WTC11 (cell line): ENCODE measurements at regions not wholly inside any gene's neighbourhood (a gene's known extent, or its start where the extent isn't known, plus 50 kb on each side); places are given as distances from the start of the nearest gene placed in this dataset.

Experiments used
- ATAC-seq: fragments of 200-7000 bp; cut with Tn5 transposase; 2 replicates; pipeline ENCODE4 v1.10.0; 2021; ENCODE audit warnings: mild to moderate bottlenecking, moderate library complexity
- CTCF ChIA-PET: fragments of 300-600 bp; sonication (Branson Sonifier 250); formaldehyde crosslinking; loops from one replicate; lab custom pipeline; 2021; ENCODE audit warnings: antibody characterized with exemption; lab: Charles Lee
- POLR2A ChIA-PET: fragments of 350-600 bp; sonication (Branson Sonifier 250); formaldehyde crosslinking; loops from one replicate; lab custom pipeline; 2021; ENCODE audit warnings: antibody characterized with exemption; lab: Charles Lee
- DNase-seq: peaks from one replicate; pipeline ENCODE4 v3.0.0; 2021; ENCODE audit warnings: low spot score
- H3K27ac Mint-ChIP-seq: 2 replicates; pipeline ENCODE4 v1.8.0; 2021; ENCODE audit warnings: mixed read lengths
- H3K27me3 Mint-ChIP-seq: 2 replicates; pipeline ENCODE4 v1.8.0; 2021; ENCODE audit warnings: low read depth, mild to moderate bottlenecking, moderate library complexity, mixed read lengths
- H3K36me3 Mint-ChIP-seq: 2 replicates; pipeline ENCODE4 v1.8.0; 2021; ENCODE audit warnings: mixed read lengths
- H3K4me1 Mint-ChIP-seq: 2 replicates; pipeline ENCODE4 v1.8.0; 2022; ENCODE audit warnings: mixed read lengths
- H3K4me3 Mint-ChIP-seq: 2 replicates; pipeline ENCODE4 v1.8.0; 2021; ENCODE audit warnings: mild to moderate bottlenecking, moderate library complexity, mixed read lengths
- H3K9me3 Mint-ChIP-seq: 2 replicates; pipeline ENCODE4 v1.8.0; 2021; ENCODE audit warnings: mixed read lengths
- EMX1 ChIP-seq: fragments of 250-450 bp; sonication (Bioruptor Pico); IDR thresholded peaks from 2 replicates; pipeline ENCODE4 v1.8.0; 2021; ENCODE audit warnings: mild to moderate bottlenecking
- ESRRA ChIP-seq: sonication (generic); formaldehyde crosslinking; IDR thresholded peaks from 2 replicates; pipeline ENCODE4 v1.8.1; 2022; ENCODE audit warnings: mild to moderate bottlenecking, missing genetic modification reagents, borderline replicate concordance
- FOXJ3 ChIP-seq: sonication (generic); formaldehyde crosslinking; IDR thresholded peaks from 2 replicates; pipeline ENCODE4 v1.9.0; 2021; ENCODE audit warnings: missing genetic modification reagents, mild to moderate bottlenecking, borderline replicate concordance
- FOXK1 ChIP-seq: sonication (generic); formaldehyde crosslinking; IDR thresholded peaks from 2 replicates; pipeline ENCODE4 v1.8.0; 2022; ENCODE audit warnings: mild to moderate bottlenecking, moderate library complexity, missing genetic modification reagents
- GABPB1 ChIP-seq: sonication (generic); formaldehyde crosslinking; IDR thresholded peaks from 2 replicates; pipeline ENCODE4 v1.8.1; 2023; ENCODE audit warnings: mild to moderate bottlenecking, missing genetic modification reagents
- HMGA2 ChIP-seq: fragments of 250-450 bp; sonication (Bioruptor Pico); IDR thresholded peaks from 2 replicates; pipeline ENCODE4 v1.4.0; 2021; ENCODE audit warnings: mild to moderate bottlenecking, moderate library complexity
- IRF2 ChIP-seq: sonication (generic); formaldehyde crosslinking; IDR thresholded peaks from 2 replicates; pipeline ENCODE4 v1.8.0; 2022; ENCODE audit warnings: low read depth, missing genetic modification reagents, borderline replicate concordance
- JUN ChIP-seq: sonication (generic); formaldehyde crosslinking; IDR thresholded peaks from 2 replicates; pipeline ENCODE4 v1.8.0; 2023; ENCODE audit warnings: mild to moderate bottlenecking, missing genetic modification reagents
- KAT7 ChIP-seq: sonication (generic); formaldehyde crosslinking; IDR thresholded peaks from 2 replicates; pipeline ENCODE4 v1.8.1; 2023; ENCODE audit warnings: missing genetic modification reagents, mild to moderate bottlenecking, borderline replicate concordance
- MXD4 ChIP-seq: fragments of 250-450 bp; sonication (Bioruptor Pico); IDR thresholded peaks from 2 replicates; pipeline ENCODE4 v1.8.0; 2021; ENCODE audit warnings: mild to moderate bottlenecking, moderate library complexity, borderline replicate concordance
- NFATC4 ChIP-seq: fragments of 250-450 bp; sonication (Bioruptor Pico); IDR thresholded peaks from 2 replicates; pipeline ENCODE4 v1.9.0; 2021; ENCODE audit warnings: mild to moderate bottlenecking
- OVOL2 ChIP-seq: fragments of 250-450 bp; sonication (Bioruptor Pico); IDR thresholded peaks from 2 replicates; pipeline ENCODE4 v1.9.0; 2021; ENCODE audit warnings: mild to moderate bottlenecking, borderline replicate concordance
- PRRX2 ChIP-seq: fragments of 250-450 bp; sonication (Bioruptor Pico); IDR thresholded peaks from 2 replicates; pipeline ENCODE4 v1.8.0; 2021; ENCODE audit warnings: mild to moderate bottlenecking
- TEAD1 ChIP-seq: sonication (generic); formaldehyde crosslinking; IDR thresholded peaks from 2 replicates; pipeline ENCODE4 v1.8.0; 2022; ENCODE audit warnings: mild to moderate bottlenecking, missing genetic modification reagents
- ZNF121 ChIP-seq: sonication (generic); formaldehyde crosslinking; IDR thresholded peaks from 2 replicates; pipeline ENCODE4 v1.8.0; 2023; ENCODE audit warnings: missing genetic modification reagents
- ZNF219 ChIP-seq: sonication (generic); formaldehyde crosslinking; IDR thresholded peaks from 2 replicates; pipeline ENCODE4 v1.8.0; 2023; ENCODE audit warnings: missing genetic modification reagents, mild to moderate bottlenecking, borderline replicate concordance
- TF ChIP-seq, protein P1 (sequence below): sonication (generic); formaldehyde crosslinking; IDR thresholded peaks from 2 replicates; pipeline ENCODE4 v1.8.1; 2023; ENCODE audit warnings: mild to moderate bottlenecking, missing genetic modification reagents, moderate library complexity
- TF ChIP-seq, protein P2 (sequence below): sonication (generic); formaldehyde crosslinking; IDR thresholded peaks from 2 replicates; pipeline ENCODE4 v1.8.1; 2022; ENCODE audit warnings: mild to moderate bottlenecking, moderate library complexity, missing genetic modification reagents
- TF ChIP-seq, protein P3 (sequence below): sonication (generic); formaldehyde crosslinking; IDR thresholded peaks from 2 replicates; pipeline ENCODE4 v1.8.1; 2023; ENCODE audit warnings: mild to moderate bottlenecking, missing genetic modification reagents
- TF ChIP-seq, protein P4 (sequence below): sonication (generic); formaldehyde crosslinking; IDR thresholded peaks from 2 replicates; pipeline ENCODE4 v1.8.0; 2022; ENCODE audit warnings: mild to moderate bottlenecking, missing genetic modification reagents
- TF ChIP-seq, protein P5 (sequence below): sonication (generic); formaldehyde crosslinking; conservative IDR thresholded peaks from 2 replicates; pipeline ENCODE4 v1.8.1; 2023; ENCODE audit warnings: mild to moderate bottlenecking, low read depth, missing genetic modification reagents, moderate library complexity
- TF ChIP-seq, protein P6 (sequence below): sonication (generic); formaldehyde crosslinking; conservative IDR thresholded peaks from 2 replicates; pipeline ENCODE4 v1.8.1; 2022; ENCODE audit warnings: mild to moderate bottlenecking, missing genetic modification reagents
- TF ChIP-seq, protein P7 (sequence below): sonication (generic); formaldehyde crosslinking; IDR thresholded peaks from 2 replicates; pipeline ENCODE4 v1.8.1; 2022; ENCODE audit warnings: low read depth, missing genetic modification reagents, borderline replicate concordance
- TF ChIP-seq, protein P8 (sequence below): sonication (generic); formaldehyde crosslinking; IDR thresholded peaks from 2 replicates; pipeline ENCODE4 v1.8.1; 2022; ENCODE audit warnings: mild to moderate bottlenecking, missing genetic modification reagents, moderate library complexity, borderline replicate concordance

DNA sequence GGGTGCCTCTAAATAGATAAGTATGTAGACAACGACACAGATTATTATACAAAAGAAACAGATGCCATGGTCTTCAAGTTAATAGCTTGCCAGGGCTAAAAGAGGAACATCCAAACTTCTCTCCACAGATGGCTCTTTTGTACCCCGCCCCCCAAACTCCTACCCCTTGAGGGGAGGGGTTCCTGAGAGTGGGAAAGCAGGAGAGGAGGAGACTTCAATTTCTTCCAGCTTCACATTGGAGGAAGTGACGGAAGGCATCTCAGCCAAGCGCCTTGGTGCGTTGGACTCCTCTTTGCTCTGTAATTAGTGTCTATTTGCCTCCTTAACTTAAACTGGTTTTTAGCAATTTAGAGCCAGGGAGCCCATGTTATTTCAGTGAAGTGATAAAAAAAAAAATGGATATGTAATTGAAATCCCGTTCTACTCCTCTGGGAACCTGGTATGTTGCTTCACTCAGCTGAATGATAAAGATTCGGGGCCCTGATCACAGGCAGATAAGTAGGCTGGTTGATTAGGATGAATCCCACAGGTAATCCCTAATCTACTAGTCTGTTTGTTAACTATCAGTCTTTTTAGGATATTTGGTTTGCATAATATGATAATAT lies 580.9 kb upstream of the CADM1 start:
- H3K4me1 Mint-ChIP-seq: peaks cover 24% of the 10 kb centered on the region
- CTCF ChIA-PET: interaction anchor here (0.8 to 1.8 kb wide), 3 partner anchors 13 to 131 kb away, joined by 3 to 7 read pairs (median 3); no protein-coding TSS in a partner anchor
- peaks cover 6% of the 10 kb centered on the region for H3K9me3 Mint-ChIP-seq
- no peak for DNase-seq
- TF ChIP-seq FOXJ3 (CRISPR knock-in tag) (no peak), TEAD1 (CRISPR knock-in tag) (no peak), EMX1 (CRISPR knock-in tag) (no peak), MXD4 (CRISPR knock-in tag) (no peak), PRRX2 (CRISPR knock-in tag) (no peak), JUN (CRISPR knock-in tag) (no peak), ESRRA (no peak)
- TF ChIP-seq, protein P1, sequence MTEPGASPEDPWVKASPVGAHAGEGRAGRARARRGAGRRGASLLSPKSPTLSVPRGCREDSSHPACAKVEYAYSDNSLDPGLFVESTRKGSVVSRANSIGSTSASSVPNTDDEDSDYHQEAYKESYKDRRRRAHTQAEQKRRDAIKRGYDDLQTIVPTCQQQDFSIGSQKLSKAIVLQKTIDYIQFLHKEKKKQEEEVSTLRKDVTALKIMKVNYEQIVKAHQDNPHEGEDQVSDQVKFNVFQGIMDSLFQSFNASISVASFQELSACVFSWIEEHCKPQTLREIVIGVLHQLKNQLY (CRISPR knock-in tag): no peak
- TF ChIP-seq, all 79 proteins: peak for 0
- Mint-ChIP-seq H3K27ac (no peak overlapping the region), H3K4me3 (no peak overlapping the region), H3K27me3 (peaks cover 8% of the 10 kb centered on the region; the same call in 1 of the 2 replicates), H3K36me3 (no peaks in the 10 kb centered on the region)
- POLR2A ChIA-PET: no interaction called here
- ATAC-seq: no peak

DNA sequence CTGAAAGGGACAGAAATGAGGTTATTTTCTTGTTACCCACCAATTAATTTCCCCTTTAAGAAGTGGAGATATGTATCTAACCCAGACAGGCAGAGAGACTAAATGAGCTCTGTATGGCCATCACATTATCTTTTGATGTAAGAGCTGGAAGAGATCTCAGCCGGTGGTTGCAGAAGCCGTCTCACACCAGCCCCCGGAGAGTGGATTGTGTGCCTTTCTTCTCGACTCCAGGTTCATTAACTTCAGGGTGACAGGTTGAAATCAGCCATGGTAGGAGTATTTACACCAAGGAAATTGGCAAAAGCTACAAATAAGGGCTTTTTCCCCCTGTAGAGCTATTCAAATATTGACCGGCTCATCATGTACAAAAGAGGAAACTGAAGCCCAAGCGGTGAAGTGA lies 580.3 kb upstream of the CADM1 start:
- H3K27ac Mint-ChIP-seq: no peak overlapping the region
- peaks cover 13% of the 10 kb centered on the region for H3K9me3 Mint-ChIP-seq
- POLR2A ChIA-PET: no interaction called here
- CTCF ChIA-PET: interaction anchor here (1.8 kb wide), 1 partner anchor 12 kb away, joined by 7 read pairs; no protein-coding TSS in a partner anchor
- H3K4me3 Mint-ChIP-seq: no peak overlapping the region
- H3K36me3 Mint-ChIP-seq: no peaks in the 10 kb centered on the region
- TF ChIP-seq KAT7 (CRISPR knock-in tag) (no peak), NFATC4 (no peak), ZNF121 (no peak), IRF2 (no peak), TEAD1 (CRISPR knock-in tag) (no peak), ZNF219 (CRISPR knock-in tag) (no peak), OVOL2 (CRISPR knock-in tag) (no peak), HMGA2 (CRISPR knock-in tag) (no peak), FOXK1 (CRISPR knock-in tag) (no peak), GABPB1 (CRISPR knock-in tag) (no peak)
- TF ChIP-seq, protein P2, sequence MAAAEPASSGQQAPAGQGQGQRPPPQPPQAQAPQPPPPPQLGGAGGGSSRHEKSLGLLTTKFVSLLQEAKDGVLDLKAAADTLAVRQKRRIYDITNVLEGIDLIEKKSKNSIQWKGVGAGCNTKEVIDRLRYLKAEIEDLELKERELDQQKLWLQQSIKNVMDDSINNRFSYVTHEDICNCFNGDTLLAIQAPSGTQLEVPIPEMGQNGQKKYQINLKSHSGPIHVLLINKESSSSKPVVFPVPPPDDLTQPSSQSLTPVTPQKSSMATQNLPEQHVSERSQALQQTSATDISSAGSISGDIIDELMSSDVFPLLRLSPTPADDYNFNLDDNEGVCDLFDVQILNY (CRISPR knock-in tag): no peak
- TF ChIP-seq, protein P3, sequence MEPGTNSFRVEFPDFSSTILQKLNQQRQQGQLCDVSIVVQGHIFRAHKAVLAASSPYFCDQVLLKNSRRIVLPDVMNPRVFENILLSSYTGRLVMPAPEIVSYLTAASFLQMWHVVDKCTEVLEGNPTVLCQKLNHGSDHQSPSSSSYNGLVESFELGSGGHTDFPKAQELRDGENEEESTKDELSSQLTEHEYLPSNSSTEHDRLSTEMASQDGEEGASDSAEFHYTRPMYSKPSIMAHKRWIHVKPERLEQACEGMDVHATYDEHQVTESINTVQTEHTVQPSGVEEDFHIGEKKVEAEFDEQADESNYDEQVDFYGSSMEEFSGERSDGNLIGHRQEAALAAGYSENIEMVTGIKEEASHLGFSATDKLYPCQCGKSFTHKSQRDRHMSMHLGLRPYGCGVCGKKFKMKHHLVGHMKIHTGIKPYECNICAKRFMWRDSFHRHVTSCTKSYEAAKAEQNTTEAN (CRISPR knock-in tag): no peak
- TF ChIP-seq, protein P1 (CRISPR knock-in tag): no peak
- TF ChIP-seq, protein P4, sequence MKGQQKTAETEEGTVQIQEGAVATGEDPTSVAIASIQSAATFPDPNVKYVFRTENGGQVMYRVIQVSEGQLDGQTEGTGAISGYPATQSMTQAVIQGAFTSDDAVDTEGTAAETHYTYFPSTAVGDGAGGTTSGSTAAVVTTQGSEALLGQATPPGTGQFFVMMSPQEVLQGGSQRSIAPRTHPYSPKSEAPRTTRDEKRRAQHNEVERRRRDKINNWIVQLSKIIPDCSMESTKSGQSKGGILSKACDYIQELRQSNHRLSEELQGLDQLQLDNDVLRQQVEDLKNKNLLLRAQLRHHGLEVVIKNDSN: no peak
- TF ChIP-seq, protein P5, sequence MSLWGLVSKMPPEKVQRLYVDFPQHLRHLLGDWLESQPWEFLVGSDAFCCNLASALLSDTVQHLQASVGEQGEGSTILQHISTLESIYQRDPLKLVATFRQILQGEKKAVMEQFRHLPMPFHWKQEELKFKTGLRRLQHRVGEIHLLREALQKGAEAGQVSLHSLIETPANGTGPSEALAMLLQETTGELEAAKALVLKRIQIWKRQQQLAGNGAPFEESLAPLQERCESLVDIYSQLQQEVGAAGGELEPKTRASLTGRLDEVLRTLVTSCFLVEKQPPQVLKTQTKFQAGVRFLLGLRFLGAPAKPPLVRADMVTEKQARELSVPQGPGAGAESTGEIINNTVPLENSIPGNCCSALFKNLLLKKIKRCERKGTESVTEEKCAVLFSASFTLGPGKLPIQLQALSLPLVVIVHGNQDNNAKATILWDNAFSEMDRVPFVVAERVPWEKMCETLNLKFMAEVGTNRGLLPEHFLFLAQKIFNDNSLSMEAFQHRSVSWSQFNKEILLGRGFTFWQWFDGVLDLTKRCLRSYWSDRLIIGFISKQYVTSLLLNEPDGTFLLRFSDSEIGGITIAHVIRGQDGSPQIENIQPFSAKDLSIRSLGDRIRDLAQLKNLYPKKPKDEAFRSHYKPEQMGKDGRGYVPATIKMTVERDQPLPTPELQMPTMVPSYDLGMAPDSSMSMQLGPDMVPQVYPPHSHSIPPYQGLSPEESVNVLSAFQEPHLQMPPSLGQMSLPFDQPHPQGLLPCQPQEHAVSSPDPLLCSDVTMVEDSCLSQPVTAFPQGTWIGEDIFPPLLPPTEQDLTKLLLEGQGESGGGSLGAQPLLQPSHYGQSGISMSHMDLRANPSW: no peak
- TF ChIP-seq, protein P6, sequence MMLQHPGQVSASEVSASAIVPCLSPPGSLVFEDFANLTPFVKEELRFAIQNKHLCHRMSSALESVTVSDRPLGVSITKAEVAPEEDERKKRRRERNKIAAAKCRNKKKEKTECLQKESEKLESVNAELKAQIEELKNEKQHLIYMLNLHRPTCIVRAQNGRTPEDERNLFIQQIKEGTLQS (CRISPR knock-in tag): no peak
- TF ChIP-seq, protein P7, sequence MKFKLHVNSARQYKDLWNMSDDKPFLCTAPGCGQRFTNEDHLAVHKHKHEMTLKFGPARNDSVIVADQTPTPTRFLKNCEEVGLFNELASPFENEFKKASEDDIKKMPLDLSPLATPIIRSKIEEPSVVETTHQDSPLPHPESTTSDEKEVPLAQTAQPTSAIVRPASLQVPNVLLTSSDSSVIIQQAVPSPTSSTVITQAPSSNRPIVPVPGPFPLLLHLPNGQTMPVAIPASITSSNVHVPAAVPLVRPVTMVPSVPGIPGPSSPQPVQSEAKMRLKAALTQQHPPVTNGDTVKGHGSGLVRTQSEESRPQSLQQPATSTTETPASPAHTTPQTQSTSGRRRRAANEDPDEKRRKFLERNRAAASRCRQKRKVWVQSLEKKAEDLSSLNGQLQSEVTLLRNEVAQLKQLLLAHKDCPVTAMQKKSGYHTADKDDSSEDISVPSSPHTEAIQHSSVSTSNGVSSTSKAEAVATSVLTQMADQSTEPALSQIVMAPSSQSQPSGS (CRISPR knock-in tag): no peak
- TF ChIP-seq, protein P8, sequence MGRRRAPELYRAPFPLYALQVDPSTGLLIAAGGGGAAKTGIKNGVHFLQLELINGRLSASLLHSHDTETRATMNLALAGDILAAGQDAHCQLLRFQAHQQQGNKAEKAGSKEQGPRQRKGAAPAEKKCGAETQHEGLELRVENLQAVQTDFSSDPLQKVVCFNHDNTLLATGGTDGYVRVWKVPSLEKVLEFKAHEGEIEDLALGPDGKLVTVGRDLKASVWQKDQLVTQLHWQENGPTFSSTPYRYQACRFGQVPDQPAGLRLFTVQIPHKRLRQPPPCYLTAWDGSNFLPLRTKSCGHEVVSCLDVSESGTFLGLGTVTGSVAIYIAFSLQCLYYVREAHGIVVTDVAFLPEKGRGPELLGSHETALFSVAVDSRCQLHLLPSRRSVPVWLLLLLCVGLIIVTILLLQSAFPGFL: no peak
- ATAC-seq (no peak), DNase-seq (no peak)
- H3K27me3 Mint-ChIP-seq: peaks cover 8% of the 10 kb centered on the region; the same call in 1 of the 2 replicates
- H3K4me1 Mint-ChIP-seq: peaks cover 24% of the 10 kb centered on the region
